GM18858 (cell line): ENCODE measurements at regions not wholly inside any gene's neighbourhood (a gene's known extent, or its start where the extent isn't known, plus 50 kb on each side); places are given as distances from the start of the nearest gene placed in this dataset.

ENCODE experiments used
- ATAC-seq: cut with Tn5 transposase; IDR thresholded peaks from one replicate; pipeline ENCODE4 v1.9.1; 2021; ENCODE audit not compliant: unreplicated experiment

DNA sequence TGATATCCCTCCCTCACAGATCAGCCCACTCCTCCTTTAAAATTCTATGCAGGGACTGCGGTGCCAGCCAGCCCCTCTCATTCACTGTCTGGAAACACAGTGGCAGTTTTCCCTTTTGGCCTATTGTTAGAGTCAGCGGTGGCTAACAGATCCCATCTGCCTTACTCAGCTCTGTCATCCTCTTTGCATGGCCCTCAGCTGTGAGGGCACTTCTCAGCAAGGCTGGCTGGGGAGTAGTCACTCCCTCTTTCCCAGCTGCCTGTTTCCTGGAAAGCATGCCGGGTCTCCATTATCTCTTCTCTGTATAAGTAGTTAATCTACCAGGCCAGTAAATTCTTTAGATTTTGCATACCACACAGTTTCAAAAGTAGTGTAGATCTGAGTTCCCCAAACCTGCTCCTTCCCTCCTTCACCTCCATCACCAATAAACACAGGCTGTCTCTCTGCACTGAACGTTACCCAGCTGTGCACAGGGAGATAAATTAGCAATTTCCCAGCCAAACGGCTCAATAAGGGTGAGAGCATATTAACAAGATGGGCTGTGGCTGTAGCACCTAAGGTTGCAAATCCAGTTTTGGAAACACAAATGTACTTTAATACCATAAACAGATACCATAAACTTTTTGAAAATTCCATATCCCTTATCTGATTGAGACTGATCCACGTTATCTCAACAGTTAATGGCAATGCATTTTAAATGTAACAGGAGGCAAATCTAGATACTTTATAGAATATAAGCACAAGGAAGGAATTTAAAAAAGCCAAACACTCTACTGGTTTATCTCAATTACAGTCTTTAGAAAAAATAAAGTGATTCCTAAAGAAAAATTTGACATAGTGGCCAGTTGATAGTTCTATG is 229.3 kb downstream of the ANKRD50 start:
- no peak for ATAC-seq

DNA sequence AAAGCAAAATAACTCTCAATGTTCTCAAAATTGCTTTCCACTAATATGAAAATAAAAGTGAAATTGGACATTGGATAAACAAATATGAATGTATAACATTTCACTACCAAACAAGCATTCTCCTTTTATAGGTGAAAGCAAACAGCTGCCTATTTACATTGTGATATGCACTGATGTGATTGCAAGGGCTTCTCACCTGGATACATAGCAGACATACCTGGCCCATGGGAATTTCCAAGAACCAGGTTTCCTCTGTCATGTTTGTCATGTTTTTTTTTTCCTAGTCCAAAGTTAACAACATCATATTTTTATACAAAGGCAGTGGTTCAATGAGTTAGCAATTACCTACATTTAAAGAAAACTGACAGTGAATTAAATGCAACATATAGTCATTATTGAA is 228.5 kb downstream of the ANKRD50 start:
- no peak for ATAC-seq

DNA sequence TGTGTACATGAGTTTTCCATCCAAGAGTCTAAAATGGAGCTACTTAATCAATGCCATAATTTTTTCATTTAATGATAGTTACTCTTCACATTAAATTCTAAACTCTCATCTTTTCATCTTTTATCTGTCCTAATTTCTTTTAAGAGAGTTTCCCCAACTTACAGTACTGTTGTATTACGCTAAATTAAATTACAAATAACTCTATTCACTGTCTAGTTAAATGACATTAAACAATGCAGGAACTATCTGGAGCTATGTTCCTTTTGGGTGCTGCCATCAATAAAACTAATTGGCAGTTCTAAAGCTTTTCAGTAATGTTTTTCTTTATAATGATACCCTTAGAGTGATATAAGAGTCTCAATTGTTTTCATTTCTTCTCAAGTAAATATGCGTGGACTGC is 227.6 kb downstream of the ANKRD50 start:
- no peak for ATAC-seq

DNA sequence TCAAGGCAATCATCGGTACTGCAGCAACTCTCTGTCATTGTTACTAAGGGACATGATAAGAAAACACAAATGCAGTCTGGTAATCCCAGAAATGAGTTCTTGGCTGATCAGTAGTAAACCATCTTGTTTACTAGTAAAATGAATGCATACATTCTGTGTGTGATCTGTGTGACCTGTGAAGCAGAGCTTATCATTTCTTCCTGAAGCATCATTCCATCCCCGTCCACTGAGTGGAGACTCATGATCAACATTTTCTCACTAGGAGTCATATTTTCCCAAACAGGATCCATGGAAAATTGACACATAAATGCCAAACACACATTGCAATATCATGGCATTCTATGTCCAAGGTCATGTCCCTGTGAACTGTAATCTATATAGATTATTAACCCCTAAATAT is 226.1 kb downstream of the ANKRD50 start:
- ATAC-seq = no peak

DNA sequence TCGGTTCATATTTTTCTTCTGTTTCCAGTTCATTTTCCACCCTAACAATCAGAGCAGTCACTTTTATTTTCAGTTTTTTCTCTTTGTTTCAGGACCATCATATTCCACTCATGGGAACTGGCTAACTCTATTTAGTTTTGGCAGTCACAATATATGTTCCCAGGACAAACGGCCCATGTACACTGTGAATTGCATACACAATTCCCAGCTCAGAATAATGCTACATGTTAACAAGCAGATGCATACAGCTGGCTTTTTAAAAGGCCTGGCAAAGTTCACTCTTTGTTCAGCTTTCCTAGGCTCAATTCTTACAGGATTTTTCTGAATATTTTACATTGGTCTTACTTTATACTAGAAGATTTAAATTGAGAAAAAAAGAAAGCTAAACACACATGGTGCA is 224.9 kb downstream of the ANKRD50 start:
- ATAC-seq = no peak

DNA sequence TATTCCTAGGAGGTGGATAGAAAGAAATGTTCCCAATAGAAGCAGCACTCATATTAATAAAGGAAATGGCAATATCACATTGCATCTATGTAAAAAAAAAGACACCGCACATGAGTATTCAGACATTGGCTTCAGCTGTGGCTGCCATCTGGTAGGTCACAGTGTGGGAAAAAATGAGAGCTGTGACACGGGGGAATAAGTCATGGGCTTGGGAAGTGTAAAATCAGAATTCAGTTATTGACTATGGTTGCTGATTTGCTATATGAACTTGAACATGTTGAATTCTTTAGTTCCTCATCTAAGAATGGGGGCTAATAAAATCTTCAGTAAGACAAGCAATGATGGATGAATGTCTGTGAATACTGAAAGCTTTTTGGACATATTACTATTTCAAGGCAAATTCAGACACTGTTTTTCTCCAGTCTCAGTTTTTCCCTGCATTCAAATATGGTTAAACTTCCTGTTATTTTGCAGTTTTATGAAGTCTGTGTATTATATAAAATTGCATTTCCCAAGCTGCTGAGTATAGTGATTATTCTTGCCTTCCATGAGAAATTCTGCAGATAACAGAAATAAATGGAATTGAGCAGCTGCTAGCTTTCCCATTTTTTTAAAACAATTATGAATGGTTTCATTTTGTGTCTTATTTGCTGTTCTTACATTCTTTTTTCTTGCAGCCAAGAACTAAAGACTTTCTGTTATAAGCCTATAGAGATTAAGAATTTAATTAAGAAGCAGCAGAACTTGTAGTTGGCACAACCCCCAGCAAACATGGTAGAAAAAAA is 221.0 kb downstream of the ANKRD50 start:
- ATAC-seq = no peak

DNA sequence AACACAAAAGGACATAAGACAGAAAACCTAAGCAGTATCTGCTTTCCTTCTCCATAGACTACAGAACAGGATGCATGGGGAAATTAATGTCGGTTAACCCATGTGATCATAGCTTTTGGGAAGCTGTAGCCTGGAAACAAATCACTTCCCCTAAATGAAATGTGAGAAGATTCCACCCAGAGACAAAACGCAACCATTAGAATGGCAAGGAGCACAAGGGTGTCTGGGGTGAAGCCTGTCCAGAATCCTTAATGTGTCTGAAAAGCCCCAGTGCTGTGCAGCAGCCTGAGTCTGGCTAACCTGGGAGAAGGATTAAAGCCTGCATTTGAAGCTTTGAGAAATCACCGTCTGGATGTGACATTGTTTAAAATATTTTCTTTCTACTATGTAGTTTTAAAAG is 213.3 kb downstream of the ANKRD50 start:
- no peak for ATAC-seq

DNA sequence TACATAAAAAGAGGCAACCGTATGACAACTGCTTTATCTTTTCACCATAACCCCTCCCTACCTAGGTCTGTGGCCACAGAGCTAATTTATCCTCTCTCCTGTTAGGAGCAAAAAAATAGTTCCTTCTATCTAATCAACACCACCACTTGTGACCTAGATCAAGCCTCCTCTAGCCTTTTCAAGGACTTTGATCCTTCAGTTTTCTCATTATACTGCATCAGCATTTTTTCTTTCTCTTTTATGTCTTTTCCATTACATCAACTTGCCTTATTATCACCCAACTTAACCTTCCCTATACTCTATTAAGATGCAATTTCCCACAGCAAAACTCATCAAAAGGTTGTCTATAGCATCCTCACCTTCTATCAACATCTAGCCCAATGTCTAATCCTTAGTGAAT is 211.0 kb downstream of the ANKRD50 start:
- ATAC-seq = no peak

DNA sequence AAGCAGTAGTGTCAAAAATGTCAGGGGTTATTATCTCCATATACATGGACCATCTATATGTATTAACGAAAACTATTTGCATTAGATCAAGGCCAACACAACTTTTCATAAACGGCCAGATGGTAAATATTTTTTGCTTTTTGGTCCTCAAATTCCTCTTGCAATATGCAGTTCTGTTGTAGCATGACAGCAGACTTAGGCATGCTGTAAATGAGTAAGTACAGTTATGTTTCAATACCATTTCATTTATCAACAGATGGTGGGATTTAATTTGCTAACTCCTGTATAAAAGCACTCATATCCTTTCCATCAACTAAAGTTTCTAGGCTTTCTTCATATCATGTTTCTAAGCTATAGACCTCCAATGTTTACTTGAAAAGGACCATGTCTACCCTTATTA is 208.1 kb downstream of the ANKRD50 start:
- no peak for ATAC-seq

DNA sequence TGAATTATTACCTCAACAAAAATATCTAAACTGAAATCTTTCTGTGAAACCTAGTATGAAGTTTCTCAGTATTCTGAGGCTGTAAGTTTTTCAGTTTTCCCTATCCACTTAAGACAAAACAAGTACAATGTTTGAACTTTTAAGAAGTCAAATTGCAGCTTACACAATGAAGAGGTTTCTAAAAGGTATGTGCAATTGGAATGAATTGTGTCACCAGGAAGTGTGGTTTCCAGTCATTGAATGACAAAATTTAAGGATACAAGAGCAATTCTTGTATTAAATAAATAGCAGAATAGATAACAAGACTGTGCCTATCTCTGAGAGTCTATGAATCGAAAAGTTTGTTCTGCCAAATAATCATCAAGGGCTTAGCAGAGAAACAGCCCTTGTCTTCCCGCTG is 207.3 kb downstream of the ANKRD50 start:
- ATAC-seq = no peak

DNA sequence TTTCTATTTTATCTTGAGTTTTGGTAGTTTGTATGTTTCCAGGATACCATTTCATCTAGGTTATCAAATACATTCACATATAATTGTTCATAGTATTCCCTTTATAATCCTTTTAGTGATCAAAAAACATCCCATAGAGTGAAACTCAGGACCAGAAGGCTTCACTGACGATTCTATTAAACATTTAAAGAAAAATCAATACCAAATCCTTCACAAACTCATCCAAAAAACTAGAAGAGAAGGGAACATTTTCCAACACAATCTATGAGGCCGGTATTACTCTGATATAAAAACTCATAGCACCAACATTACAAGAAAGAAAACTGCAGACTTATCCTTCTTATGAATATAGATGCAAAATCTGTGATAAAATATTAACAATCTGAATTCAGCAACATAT is 203.4 kb downstream of the ANKRD50 start:
- no peak for ATAC-seq

DNA sequence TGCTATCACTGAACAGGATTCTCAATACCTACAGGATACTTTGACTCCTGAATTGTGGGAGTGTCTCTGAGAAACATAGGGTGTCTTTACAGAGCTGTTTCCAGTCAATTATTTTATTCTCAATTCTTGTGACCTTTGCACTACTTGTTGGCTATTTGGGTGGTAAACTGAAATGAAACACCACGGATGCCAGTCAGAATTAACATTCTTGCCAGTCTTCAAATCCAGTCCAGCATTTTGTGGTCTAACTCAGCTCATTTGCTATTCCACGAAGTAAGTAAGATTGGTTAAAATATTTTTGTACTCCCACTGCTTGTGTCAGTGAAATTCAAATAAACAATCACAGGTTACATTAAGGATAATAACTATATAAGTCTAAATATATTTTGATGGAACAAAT is 197.9 kb downstream of the ANKRD50 start:
- no peak for ATAC-seq

DNA sequence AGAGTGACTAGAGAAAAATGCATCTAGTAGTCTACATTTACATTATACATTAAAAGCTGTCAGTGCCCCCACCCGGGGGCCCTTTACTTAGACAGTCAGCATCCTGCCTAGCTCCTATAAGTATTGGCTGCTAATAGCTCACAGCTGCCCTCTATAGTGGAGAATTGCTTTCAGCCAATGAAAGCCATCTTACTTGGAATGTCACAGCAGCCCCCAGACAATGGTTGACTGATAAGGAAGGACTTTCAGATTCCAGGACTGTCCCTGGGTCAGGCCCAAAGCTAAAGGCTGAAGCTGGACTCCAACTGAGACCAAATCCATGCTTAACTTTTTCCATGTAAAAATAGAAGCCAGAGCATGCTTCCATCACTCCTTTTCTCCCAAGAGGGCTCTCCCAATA is 196.9 kb downstream of the ANKRD50 start:
- no peak for ATAC-seq

DNA sequence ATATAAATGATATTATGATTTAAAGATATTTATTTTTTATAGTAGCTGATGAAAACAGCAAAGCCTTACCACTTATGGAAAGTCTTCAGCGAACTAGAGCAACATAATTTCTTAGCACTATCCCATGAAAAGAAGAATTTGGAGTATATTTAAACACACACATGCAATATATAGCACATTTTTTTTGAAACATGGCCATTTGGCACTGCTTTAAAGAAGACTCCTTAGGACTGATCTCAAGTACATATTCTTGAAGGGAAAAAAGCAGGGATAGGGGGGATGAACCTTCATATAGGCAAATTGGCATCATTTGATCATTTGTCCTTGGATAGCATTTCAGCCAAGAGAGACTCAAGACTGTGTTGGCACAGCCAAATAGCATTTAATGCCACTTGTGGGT is 193.3 kb downstream of the ANKRD50 start:
- ATAC-seq = no peak

DNA sequence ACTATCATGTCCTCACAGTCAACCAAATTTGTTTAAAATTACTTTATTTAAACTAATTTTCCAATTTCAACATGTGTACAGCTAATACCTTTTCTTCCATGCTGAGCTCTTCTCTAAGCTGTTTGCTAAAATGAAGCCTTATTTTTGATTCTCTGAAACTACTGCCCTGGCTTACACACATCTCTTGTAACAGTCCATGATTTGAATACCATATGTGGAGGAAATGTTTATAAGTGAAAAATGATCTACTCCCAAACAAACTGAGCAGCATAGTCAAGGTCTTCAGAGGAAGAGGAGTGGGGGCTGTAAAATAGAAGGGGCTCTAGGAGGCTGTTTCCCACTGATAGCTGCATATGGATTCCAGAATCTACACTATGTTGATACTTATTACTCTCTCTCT is 188.7 kb downstream of the ANKRD50 start:
- ATAC-seq = no peak

DNA sequence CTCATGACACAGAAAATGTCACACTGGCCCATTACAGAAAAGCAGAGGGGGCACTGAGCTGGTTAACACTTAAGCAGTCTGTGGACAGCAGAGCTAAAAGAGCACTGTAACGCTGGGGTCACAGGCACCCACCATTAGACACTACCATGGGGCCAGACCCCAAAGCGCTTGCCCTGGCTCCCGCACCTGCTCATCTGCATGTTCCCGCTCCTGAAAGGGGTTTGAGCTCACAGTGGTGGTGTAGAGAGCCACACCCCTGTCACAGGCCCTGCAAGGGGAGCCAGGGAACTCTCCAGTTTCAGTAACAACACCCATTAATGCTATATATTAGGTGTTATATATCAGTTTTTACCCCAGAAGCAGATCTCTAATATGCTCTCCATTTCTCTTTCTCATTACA is 187.0 kb downstream of the ANKRD50 start:
- no peak for ATAC-seq

DNA sequence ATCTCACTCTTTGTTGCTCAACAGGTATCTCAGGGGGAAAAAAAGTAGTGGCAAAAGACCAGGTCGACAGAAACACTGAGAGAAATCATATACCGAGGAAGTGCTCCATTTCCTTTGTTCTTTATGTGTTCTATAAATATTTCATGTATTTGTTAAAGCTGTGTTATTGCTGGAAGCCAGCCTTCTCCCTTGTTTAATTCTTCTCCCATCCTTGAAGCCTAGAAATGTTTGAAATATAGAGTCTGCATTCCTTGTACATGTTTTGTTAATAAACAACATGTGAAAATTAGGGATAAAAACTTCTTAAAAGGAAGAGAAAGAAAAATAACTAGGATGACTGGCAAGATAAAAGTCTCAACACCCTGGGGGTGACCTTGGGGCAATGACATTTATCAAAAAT is 186.2 kb downstream of the ANKRD50 start:
- ATAC-seq = no peak

DNA sequence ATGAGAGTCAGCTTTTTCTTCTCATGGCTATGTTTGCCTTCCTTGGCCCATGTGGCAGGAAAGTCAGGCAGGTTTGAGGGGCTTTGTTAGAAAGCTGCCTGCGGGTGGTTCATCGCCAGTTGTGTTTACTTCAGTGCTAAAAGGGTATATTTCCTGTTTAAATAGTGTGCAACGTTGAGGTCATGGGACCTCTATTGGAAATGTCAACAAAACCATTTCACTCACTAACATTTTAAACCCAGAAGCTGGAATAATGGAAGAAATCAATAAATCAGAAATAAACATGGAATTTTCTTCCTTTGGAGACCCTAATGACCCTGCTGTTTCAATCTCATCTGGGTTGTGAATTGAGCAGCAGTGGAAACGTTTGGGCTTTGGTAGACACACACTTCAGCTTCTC is 185.8 kb downstream of the ANKRD50 start:
- no peak for ATAC-seq

DNA sequence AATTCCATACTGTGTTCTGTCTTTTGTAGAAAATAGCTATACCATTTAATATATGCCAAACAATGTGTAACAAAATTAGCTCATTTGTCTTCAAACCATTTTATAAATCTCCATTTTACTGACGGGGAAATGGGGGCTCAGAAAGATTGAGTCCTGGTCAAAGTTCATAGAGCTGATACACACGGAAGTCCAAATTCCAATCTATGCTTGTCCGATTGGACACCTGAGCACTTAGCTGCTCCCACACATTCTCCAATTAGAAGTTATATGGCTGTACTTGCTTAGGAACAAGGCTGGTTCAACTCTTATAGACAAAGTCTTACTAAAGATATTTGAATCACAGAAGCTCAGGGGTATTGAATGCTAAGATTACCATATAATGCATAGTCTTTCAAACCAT is 185.2 kb downstream of the ANKRD50 start:
- no peak for ATAC-seq

DNA sequence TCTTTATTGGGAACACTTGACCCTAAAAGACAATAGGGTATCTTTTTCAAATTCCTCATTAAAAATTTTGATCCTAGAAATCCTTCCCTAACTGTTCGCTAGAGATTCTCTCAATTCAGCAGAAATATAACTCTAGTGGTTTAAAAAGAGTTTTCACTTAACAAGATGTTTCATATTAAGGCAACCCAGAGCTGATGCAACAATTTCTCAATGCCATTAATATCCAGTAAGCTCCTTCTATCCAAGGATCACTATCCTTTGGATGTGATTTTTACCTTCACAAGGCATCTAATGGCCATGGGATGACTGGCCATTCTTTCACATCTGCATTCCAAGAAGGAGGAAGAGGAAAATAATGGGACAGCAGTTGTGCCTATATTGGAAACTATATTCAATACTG is 183.4 kb downstream of the ANKRD50 start:
- ATAC-seq = no peak

DNA sequence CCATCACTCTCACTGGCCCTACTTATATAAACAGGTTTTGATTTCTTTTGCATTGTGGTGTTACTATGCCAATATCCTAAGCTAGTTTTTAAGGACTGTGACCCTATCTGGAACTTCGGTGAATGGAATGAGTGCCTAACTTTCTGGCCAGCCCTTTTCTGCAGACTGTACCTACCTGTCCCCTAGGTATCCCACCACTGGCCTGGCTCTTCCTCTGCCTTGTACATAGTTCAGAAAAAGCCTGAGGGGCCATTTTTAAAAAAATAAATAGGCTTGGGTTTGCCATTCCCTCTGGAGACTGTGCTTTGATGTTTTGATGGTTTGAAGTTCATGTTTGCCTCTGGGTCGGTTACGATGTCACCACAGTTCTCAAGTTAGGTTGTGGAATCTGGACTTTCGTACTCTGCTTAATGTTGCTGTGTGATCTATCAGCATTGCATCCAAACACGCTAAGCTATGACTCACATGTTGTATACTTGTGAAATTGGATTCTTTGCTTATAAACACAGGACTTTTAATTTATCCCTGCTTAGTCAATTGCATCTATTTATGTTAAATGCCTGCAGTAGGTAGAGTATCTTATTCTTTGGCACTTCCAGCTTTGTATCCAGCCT is 182.0 kb downstream of the ANKRD50 start:
- ATAC-seq = no peak

DNA sequence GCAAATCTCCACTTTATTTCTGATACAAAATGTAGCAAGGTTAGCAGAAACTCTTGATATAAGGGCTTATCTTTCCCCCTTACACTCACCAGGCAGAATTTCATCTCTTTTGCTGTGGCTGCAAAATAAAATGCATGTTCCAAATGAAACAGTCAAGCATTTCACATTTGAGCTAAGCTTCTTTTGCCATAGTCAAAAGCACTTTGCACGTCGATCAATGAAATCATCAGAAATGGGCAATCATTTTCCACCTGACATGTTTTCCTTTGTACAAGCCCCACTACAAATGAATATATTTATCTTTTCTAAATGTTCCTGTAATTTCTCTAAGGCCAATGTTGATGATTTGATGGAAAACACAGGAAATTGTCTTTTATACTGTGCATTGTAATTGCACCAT is 178.4 kb downstream of the ANKRD50 start:
- ATAC-seq = no peak
